Astrocyte (in vitro differentiated cells and primary cell): ENCODE measurements at regions not wholly inside any gene's neighbourhood (a gene's known extent, or its start where the extent isn't known, plus 50 kb on each side); places are given as distances from the start of the nearest gene placed in this dataset.

ENCODE experiments used
- CTCF ChIP-seq: IDR thresholded peaks from 2 replicates; pipeline ENCODE4 v1.5.1; 2011; ENCODE audit warnings: low read depth, mild to moderate bottlenecking, inconsistent platforms, low read length, moderate library complexity; ENCODE audit not compliant: insufficient read depth
- EZH2 ChIP-seq: IDR thresholded peaks from 2 replicates; pipeline ENCODE4 v1.6.1; 2012; ENCODE audit warnings: mild to moderate bottlenecking, low read length, inconsistent platforms; ENCODE audit not compliant: insufficient read depth

DNA sequence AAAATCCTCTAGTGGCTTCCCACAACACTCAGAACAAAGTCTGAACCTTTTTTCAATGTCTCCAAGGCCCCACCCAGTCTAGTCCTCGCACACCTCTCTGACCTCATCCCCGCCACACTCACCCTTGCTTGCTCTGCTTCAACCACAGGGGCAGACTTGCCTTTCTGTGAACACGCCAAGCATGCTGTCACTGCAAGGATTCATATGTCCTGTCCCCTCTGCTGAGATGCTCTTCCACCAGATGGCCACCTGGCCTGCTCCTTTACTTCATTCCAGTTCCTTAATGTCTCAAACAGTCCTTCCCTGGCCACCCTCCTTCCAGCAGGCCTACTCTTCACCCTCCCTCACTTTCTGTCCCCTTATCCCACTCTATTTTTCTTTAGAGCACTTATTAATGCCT, 60.6 kb upstream of the ARHGAP20 start:
- no peak for TF ChIP-seq CTCF
- no peak for TF ChIP-seq EZH2
